Peyer's patch (tissue), 4 donors: ENCODE measurements at regions not wholly inside any gene's neighbourhood (a gene's known extent, or its start where the extent isn't known, plus 50 kb on each side); places are given as distances from the start of the nearest gene placed in this dataset.

Experiments
- DNase-seq, 3 donors: peaks; one replicate each; pipeline ENCODE4 v3.0.0-alpha.2; 2017 to 2019
- H3K27ac ChIP-seq, 4 donors: fragments of 200-600 bp; sonication (generic); one replicate each; pipeline ENCODE4 v1.5.1; 2016 to 2019
- H3K27me3 ChIP-seq, 2 donors: fragments of 200-600 bp; sonication (generic); one replicate each; pipeline ENCODE4 v1.5.1; 2019
- H3K36me3 ChIP-seq, 3 donors: fragments of 200-600 bp; sonication (generic); one replicate each; pipeline ENCODE4 v1.5.1; 2016 to 2019
- H3K4me1 ChIP-seq, 4 donors: fragments of 200-600 bp; sonication (generic); one replicate each; pipeline ENCODE4 v1.5.1; 2016 to 2019
- H3K4me3 ChIP-seq, 4 donors: fragments of 200-600 bp; sonication (generic); 1 replicate in 3 of 4; 2 replicates in 1 of 4; pipeline ENCODE4 v1.5.1; 2016 to 2019; ENCODE audit warnings: mild to moderate bottlenecking in 1 of 4
- H3K9me3 ChIP-seq, 4 donors: fragments of 200-600 bp; sonication (generic); one replicate each; pipeline ENCODE4 v1.5.1; 2016 to 2019; ENCODE audit warnings: mild to moderate bottlenecking in 1 of 4
- POLR2A ChIP-seq, 2 donors: fragments of 450-650 bp; IDR thresholded peaks; one replicate each; pipeline ENCODE4 v1.5.1; 2017; ENCODE audit warnings: antibody characterized with exemption in 2 of 2, mild to moderate bottlenecking in 2 of 2, moderate library complexity in 2 of 2
- TF ChIP-seq, protein P1 (sequence below), 6 experiments: fragments of 450-650 bp in 4 of 6; fragments of 200-600 bp in 2 of 6; sonication (generic) in 1 of 6; IDR thresholded peaks; one replicate each; pipeline ENCODE4 v1.5.1; 2017 to 2019; ENCODE audit warnings: antibody characterized with exemption in 6 of 6, mild to moderate bottlenecking in 3 of 6, moderate library complexity in 1 of 6

DNA sequence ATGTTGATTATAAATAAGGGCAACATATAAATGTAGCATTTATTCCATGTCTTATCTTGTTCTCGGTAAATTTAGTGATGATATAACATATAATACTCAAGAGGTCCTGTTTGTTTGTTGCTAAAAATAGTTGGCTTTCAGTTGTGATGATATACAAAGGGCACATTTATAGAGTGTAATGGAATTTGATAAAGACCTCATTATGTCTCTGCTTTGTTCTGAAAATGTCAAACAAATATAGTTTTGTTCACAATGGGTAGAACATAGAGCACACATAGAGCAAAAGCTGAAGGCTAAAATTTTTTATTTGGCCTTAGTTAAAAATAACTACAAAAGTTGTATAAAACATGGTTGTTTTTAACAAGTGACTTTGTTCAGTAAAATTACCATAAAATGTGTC, 477.1 kb upstream of the SMC2 start:
- Histone ChIP-seq H3K4me1 (no peaks in the 10 kb centered on the region), H3K4me3 (no peak overlapping the region), H3K27me3 (no peaks in the 10 kb centered on the region), H3K9me3 (no peaks in the 10 kb centered on the region), H3K36me3 (no peaks in the 10 kb centered on the region), H3K27ac (no peak overlapping the region)
- TF ChIP-seq, protein P1, sequence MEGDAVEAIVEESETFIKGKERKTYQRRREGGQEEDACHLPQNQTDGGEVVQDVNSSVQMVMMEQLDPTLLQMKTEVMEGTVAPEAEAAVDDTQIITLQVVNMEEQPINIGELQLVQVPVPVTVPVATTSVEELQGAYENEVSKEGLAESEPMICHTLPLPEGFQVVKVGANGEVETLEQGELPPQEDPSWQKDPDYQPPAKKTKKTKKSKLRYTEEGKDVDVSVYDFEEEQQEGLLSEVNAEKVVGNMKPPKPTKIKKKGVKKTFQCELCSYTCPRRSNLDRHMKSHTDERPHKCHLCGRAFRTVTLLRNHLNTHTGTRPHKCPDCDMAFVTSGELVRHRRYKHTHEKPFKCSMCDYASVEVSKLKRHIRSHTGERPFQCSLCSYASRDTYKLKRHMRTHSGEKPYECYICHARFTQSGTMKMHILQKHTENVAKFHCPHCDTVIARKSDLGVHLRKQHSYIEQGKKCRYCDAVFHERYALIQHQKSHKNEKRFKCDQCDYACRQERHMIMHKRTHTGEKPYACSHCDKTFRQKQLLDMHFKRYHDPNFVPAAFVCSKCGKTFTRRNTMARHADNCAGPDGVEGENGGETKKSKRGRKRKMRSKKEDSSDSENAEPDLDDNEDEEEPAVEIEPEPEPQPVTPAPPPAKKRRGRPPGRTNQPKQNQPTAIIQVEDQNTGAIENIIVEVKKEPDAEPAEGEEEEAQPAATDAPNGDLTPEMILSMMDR (IDR thresholded peaks at IDR 0.05) = no peak
- TF ChIP-seq POLR2A (IDR thresholded peaks at IDR 0.05) = no peak
- DNase-seq = no peak

DNA sequence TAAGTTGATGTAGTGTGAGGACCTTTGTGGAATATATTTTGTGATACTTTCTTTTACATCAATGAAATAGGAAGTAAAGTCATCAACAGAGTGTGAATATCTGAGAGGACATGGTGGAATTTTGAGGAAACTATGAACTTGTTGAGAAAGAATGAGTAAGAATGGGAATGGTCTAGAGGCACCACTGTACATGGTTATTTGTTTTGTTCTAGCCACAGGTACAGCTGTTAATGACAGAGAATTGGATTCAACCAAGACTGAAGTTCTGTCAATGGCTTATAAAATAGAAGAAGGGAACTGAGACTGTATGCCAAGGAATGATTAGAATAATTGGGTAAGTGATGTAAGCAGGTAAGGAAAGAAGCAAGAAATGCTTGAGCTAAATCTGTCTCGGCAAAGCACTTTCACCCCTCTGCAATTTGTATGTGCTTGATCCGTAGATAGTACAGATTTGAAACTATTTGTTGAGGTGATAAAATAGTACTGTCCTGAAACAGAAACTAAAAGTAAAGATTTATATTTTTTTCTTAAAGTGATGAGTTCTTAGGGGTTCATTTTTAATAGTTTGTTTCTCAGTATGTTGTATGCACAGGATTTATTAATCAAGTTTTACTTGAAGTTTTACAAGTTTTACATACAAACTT, 468.8 kb upstream of the SMC2 start:
- DNase-seq = no peak
- H3K4me3 ChIP-seq = no peak overlapping the region
- no peak overlapping the region for H3K27ac ChIP-seq
- no peaks in the 10 kb centered on the region for H3K4me1 ChIP-seq
- H3K9me3 ChIP-seq = no peaks in the 10 kb centered on the region
- H3K27me3 ChIP-seq = no peaks in the 10 kb centered on the region
- TF ChIP-seq, protein P1 (IDR thresholded peaks at IDR 0.05) = no peak
- H3K36me3 ChIP-seq = no peaks in the 10 kb centered on the region

DNA sequence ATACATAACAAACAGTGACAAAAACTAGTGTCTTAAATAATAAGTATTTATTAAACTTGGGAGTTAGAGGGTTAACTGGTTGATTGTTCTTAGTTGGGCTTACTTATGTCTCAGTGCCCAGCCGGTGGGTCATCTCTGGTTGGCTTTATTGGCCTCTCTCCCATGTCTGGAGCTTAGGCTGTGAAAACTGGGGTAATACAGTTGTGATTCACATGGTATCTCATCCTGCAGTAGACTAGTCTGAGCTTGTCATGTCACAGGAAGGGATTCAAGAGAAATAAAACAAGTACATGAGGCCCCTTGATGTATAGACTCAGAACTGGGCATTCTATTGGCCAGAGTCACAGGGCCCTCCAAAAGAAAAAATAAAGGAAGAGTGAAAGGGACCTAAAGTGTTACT, 466.4 kb upstream of the SMC2 start:
- no peaks in the 10 kb centered on the region for H3K36me3 ChIP-seq
- H3K9me3 ChIP-seq = no peaks in the 10 kb centered on the region
- no peak for DNase-seq
- no peak overlapping the region for H3K4me3 ChIP-seq
- no peak overlapping the region for H3K27ac ChIP-seq
- TF ChIP-seq POLR2A (IDR thresholded peaks at IDR 0.05) = no peak
- TF ChIP-seq, protein P1 (IDR thresholded peaks at IDR 0.05) = no peak
- no peaks in the 10 kb centered on the region for H3K4me1 ChIP-seq
- H3K27me3 ChIP-seq = no peaks in the 10 kb centered on the region

DNA sequence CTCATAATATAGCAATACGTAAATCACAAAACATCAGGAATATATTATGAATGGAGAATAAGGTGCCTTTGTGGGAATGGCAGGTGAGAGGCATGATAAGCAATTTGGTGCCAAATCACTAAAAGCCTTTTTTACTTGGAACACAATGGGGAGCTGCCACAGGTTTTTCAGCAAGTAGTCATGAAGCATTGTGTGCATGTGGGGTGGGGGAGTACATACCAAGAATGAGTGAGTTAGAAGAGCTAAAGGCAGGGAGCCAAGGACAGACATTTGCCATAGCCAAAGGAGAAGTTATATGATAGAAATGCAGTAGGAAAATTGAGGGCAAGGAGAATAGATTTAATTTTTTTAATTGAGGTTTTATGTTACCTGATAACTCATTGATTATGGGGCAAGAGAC, 445.0 kb upstream of the SMC2 start:
- no peaks in the 10 kb centered on the region for H3K36me3 ChIP-seq

DNA sequence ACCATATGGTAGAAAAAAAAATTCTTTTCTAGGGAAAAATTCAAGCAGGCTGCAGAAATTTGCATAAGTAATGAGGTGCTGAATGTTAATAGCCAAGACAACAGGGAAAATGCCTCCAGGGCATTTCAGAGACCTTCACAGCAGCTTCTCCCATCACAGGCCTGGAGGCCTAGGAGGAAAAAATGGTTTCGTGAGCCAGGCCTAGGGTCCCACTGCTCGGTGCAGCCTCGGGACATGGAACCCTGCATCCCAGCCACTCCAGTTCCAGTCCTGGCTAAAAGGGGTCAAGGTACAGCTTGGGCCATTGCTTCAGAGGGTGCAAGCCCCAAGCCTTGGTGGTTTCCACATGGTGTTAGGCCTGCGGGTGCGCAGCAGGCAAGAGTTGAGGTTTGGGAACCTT, 436.0 kb upstream of the SMC2 start:
- no peaks in the 10 kb centered on the region for H3K36me3 ChIP-seq
- TF ChIP-seq, protein P1 (IDR thresholded peaks at IDR 0.05) = no peak
- no peak for TF ChIP-seq POLR2A (IDR thresholded peaks at IDR 0.05)
- no peak for DNase-seq

More for the DNA sequence above, 445.0 kb upstream of the SMC2 start:
- TF ChIP-seq, protein P1 (IDR thresholded peaks at IDR 0.05) = no peak
- TF ChIP-seq POLR2A (IDR thresholded peaks at IDR 0.05) = no peak
- H3K4me1 ChIP-seq = no peaks in the 10 kb centered on the region
- H3K4me3 ChIP-seq = no peak overlapping the region
- H3K27me3 ChIP-seq = no peaks in the 10 kb centered on the region
- H3K27ac ChIP-seq = no peak overlapping the region
- H3K9me3 ChIP-seq = no peaks in the 10 kb centered on the region
- DNase-seq = no peak

DNA sequence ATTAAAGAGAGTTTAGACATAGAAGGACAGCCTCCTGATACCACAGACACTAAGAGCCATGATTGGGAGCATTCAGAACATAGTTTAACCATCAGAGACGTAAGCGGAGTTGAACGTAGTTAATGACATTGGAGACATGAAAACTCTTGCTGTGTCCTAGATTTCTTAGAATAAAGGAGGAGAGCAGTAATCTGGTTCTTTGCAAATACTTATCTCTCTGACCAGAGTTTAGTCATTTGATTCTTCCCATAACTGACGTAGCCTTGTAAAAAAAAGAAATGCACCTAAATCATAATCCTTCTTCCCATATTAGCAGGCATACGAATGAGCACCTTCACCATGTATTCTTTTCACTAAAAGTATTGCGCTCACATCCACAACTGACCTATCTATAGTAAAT, 433.3 kb upstream of the SMC2 start:
- Histone ChIP-seq H3K4me3 (no peak overlapping the region), H3K9me3 (peaks cover 0 to 5% (median 0%) of the 10 kb centered on the region in 4 donors), H3K27me3 (no peaks in the 10 kb centered on the region), H3K36me3 (no peaks in the 10 kb centered on the region), H3K4me1 (no peaks in the 10 kb centered on the region), H3K27ac (no peak overlapping the region)
- TF ChIP-seq, protein P1 (IDR thresholded peaks at IDR 0.05) = no peak
- TF ChIP-seq POLR2A (IDR thresholded peaks at IDR 0.05) = no peak
- DNase-seq = no peak

More for the DNA sequence above, 436.0 kb upstream of the SMC2 start:
- H3K9me3 ChIP-seq = peaks cover 0 to 5% (median 0%) of the 10 kb centered on the region in 4 donors
- H3K4me3 ChIP-seq = no peak overlapping the region
- H3K4me1 ChIP-seq = no peaks in the 10 kb centered on the region
- no peaks in the 10 kb centered on the region for H3K27me3 ChIP-seq
- no peak overlapping the region for H3K27ac ChIP-seq
